ENCODE measurements at regions not wholly inside any gene's neighbourhood (a gene's known extent, or its start where the extent isn't known, plus 50 kb on each side); places are given as distances from the start of the nearest gene placed in this dataset.

DNA sequence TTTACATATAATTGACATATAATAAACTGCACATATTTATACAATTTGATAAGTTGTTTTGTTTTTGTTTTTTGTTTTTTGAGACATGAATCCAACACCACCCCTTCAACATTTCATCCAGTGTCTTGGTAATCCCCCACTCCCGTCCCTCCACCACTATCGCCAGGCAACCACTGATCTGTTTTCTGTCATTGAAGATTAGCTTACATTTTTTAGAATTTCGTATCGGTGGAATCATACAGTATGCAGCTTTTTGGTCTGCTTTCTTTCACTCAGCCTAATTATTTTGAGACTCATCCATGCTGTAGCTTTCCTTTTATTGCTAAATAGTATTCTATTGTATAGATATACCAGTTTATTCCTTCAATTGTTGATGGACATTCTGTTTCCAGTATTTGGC lies 94.1 kb upstream of the FRY start:
- Histone ChIP-seq H3K27me3 (ENCODE audit: control insufficient read depth in 5 of 5, insufficient read depth in 4 of 5, low read length in 5 of 5) (no peaks in the 10 kb centered on the region), H3K9ac (ENCODE audit: low read length in 5 of 5) (no peak overlapping the region), H3K9me3 (ENCODE audit: control insufficient read depth in 5 of 5, low read length in 5 of 5) (no peaks in the 10 kb centered on the region), H3K4me1 (ENCODE audit: control insufficient read depth in 5 of 5, insufficient read depth in 5 of 5, low read length in 5 of 5) (no peaks in the 10 kb centered on the region), H3K36me3 (ENCODE audit: control insufficient read depth in 5 of 5, insufficient read depth in 5 of 5, low read length in 5 of 5) (no peaks in the 10 kb centered on the region), H3K4me3 (ENCODE audit: low read depth in 1 of 5, low read length in 5 of 5) (no peak overlapping the region), H3K27ac (ENCODE audit: low read depth, low read length) (no peak overlapping the region)

DNA sequence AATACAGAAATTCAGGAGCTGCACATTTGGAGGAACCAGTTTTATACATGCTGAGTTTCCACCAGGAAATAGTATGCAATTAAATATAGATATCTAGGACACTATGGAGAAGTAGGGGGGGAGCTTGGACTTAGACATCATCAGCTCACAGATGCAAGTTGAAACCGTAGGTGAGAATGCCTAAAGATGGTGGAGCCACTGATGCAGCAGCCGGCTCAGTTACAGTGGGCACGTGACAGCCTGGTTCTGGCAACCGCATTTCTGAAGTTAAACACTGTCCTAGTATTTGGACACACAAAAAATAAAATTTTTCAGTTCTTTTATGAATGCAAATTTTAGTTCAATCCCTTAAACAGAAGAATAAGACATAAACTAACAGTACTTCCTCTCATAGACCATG lies 91.5 kb upstream of the FRY start:
- no peak overlapping the region for H3K9ac ChIP-seq (ENCODE audit: low read length in 5 of 5)
- no peaks in the 10 kb centered on the region for H3K36me3 ChIP-seq (ENCODE audit: control insufficient read depth in 5 of 5, insufficient read depth in 5 of 5, low read length in 5 of 5)
- H3K27me3 ChIP-seq (ENCODE audit: control insufficient read depth in 5 of 5, insufficient read depth in 4 of 5, low read length in 5 of 5): no peaks in the 10 kb centered on the region
- H3K4me1 ChIP-seq (ENCODE audit: control insufficient read depth in 5 of 5, insufficient read depth in 5 of 5, low read length in 5 of 5): peaks cover 0 to 8% (median 7%) of the 10 kb centered on the region in 5 donors
- no peak overlapping the region for H3K4me3 ChIP-seq (ENCODE audit: low read depth in 1 of 5, low read length in 5 of 5)
- H3K9me3 ChIP-seq (ENCODE audit: control insufficient read depth in 5 of 5, low read length in 5 of 5): no peaks in the 10 kb centered on the region
- H3K27ac ChIP-seq (ENCODE audit: low read depth, low read length): no peak overlapping the region

DNA sequence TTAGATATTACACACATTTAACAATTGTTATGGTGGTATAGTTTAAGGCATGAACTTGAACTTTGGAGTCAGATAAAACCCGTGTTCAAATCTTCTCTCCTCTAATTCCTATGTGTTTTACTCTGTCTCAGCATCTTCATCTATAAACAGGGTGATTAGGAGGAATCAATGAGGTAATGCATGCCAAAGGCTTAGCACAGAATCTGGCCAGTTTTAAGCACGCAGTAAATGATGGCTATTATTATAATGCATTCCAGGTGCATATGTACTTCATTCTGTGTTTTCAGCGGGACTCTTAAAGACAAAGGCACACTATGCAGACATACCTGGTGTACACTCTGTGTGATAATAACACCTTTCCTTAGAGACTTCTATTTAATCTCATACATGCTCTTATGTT lies 88.0 kb upstream of the FRY start:
- Histone ChIP-seq H3K9me3 (ENCODE audit: control insufficient read depth in 5 of 5, low read length in 5 of 5) (no peaks in the 10 kb centered on the region), H3K36me3 (ENCODE audit: control insufficient read depth in 5 of 5, insufficient read depth in 5 of 5, low read length in 5 of 5) (peaks cover 0 to 8% (median 0%) of the 10 kb centered on the region in 5 donors), H3K4me1 (ENCODE audit: control insufficient read depth in 5 of 5, insufficient read depth in 5 of 5, low read length in 5 of 5) (peaks cover 0 to 28% (median 15%) of the 10 kb centered on the region in 5 donors), H3K27me3 (ENCODE audit: control insufficient read depth in 5 of 5, insufficient read depth in 4 of 5, low read length in 5 of 5) (no peaks in the 10 kb centered on the region), H3K9ac (ENCODE audit: low read length in 5 of 5) (no peak overlapping the region), H3K27ac (ENCODE audit: low read depth, low read length) (no peak overlapping the region), H3K4me3 (ENCODE audit: low read depth in 1 of 5, low read length in 5 of 5) (no peak overlapping the region)

DNA sequence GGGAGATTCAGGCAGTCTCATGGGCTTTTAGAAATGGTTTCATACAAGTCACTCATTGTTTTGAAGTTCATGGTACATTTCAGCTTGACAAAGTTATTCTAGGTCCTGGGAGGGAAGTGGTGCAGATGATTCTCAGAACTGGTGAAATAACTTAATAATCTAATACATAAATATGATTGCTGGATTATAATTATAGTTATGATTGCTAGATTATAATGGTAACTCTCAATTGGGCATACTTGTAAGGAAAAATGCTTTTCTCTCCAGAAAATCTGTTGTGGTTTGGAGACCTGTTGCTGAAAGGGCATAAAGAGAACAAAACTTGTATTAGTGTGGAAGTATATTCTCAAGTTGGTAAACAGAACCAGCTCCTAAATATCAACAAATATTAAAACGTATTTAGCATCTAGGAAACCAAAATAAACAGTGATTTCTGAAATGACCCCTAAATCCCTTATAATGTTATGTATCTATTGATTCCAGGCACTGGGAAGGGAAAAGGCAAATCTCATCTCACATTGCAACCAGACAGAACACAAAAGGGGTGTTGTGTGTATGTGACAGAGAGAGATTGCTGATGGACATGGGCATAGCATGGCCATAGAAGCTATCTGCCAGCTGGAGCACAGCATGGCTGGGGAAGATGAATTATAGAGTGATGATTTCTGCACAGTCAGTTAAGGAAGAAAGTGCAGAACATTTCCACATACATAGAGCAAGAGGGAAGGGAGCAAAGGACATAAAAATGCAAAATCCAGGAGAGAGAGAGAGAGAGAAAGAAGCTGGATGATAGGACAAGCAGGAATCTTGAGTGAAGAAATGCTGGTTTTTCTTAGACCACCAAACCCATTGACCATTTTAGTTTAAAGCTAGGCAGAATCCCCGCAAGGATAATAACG lies 87.1 kb upstream of the FRY start:
- Histone ChIP-seq H3K4me3 (ENCODE audit: low read depth in 1 of 5, low read length in 5 of 5) (no peak overlapping the region), H3K9ac (ENCODE audit: low read length in 5 of 5) (peak overlapping the region in 1 of 5 donors; percentile 30), H3K27ac (ENCODE audit: low read depth, low read length) (peak overlapping the region; percentile 26), H3K27me3 (ENCODE audit: control insufficient read depth in 5 of 5, insufficient read depth in 4 of 5, low read length in 5 of 5) (no peaks in the 10 kb centered on the region), H3K4me1 (ENCODE audit: control insufficient read depth in 5 of 5, insufficient read depth in 5 of 5, low read length in 5 of 5) (peaks cover 0 to 28% (median 15%) of the 10 kb centered on the region in 5 donors), H3K9me3 (ENCODE audit: control insufficient read depth in 5 of 5, low read length in 5 of 5) (no peaks in the 10 kb centered on the region), H3K36me3 (ENCODE audit: control insufficient read depth in 5 of 5, insufficient read depth in 5 of 5, low read length in 5 of 5) (peaks cover 0 to 14% (median 8%) of the 10 kb centered on the region in 5 donors)

- Histone ChIP-seq H3K9ac (ENCODE audit: low read length in 5 of 5) (peak overlapping the region in 1 of 5 donors; percentile 30), H3K9me3 (ENCODE audit: control insufficient read depth in 5 of 5, low read length in 5 of 5) (no peaks in the 10 kb centered on the region), H3K27me3 (ENCODE audit: control insufficient read depth in 5 of 5, insufficient read depth in 4 of 5, low read length in 5 of 5) (no peaks in the 10 kb centered on the region), H3K27ac (ENCODE audit: low read depth, low read length) (peak overlapping the region; percentile 26), H3K4me3 (ENCODE audit: low read depth in 1 of 5, low read length in 5 of 5) (no peak overlapping the region), H3K36me3 (ENCODE audit: control insufficient read depth in 5 of 5, insufficient read depth in 5 of 5, low read length in 5 of 5) (peaks cover 0 to 14% (median 8%) of the 10 kb centered on the region in 5 donors), H3K4me1 (ENCODE audit: control insufficient read depth in 5 of 5, insufficient read depth in 5 of 5, low read length in 5 of 5) (peaks cover 0 to 28% (median 15%) of the 10 kb centered on the region in 5 donors)
Observed at GRCh38 chr13:31945202-31945961, 86.2 kb upstream of the FRY start.

DNA sequence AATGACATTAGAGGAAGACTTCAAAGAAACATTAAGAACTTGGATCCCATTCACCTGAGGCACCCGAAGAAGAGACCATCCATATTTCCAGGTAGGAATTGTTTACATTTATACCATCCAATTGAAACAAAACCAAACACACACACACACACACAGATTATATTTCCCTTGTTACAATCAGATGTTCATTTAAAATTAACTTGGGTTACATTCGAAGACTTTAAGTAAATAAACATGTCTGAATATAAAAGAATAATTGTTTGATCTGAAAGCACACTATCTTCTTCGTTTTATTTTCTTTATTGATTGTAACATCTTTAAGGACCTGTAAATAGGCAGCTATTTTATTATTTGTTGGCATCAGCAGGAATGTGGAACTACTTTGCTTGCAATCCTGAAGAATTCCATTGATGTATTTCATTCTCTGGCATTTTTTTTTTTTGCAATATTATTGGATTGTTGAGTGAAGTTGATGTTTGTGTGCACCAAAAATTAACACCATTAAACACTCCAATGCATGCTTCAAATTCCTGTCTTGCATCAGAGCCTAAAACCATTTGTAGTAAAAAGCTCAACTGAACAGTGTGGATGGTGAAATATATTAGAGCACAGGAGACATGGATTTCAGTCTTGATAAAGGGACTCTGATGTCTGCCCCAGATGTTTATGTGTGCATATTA lies 85.3 kb upstream of the FRY start:
- no peaks in the 10 kb centered on the region for H3K27me3 ChIP-seq (ENCODE audit: control insufficient read depth in 5 of 5, insufficient read depth in 4 of 5, low read length in 5 of 5)
- peaks cover 0 to 14% (median 8%) of the 10 kb centered on the region in 5 donors for H3K36me3 ChIP-seq (ENCODE audit: control insufficient read depth in 5 of 5, insufficient read depth in 5 of 5, low read length in 5 of 5)
- H3K9me3 ChIP-seq (ENCODE audit: control insufficient read depth in 5 of 5, low read length in 5 of 5): no peaks in the 10 kb centered on the region
- H3K9ac ChIP-seq (ENCODE audit: low read length in 5 of 5): no peak overlapping the region
- no peak overlapping the region for H3K27ac ChIP-seq (ENCODE audit: low read depth, low read length)
- H3K4me3 ChIP-seq (ENCODE audit: low read depth in 1 of 5, low read length in 5 of 5): no peak overlapping the region
- H3K4me1 ChIP-seq (ENCODE audit: control insufficient read depth in 5 of 5, insufficient read depth in 5 of 5, low read length in 5 of 5): peaks cover 0 to 28% (median 15%) of the 10 kb centered on the region in 5 donors

DNA sequence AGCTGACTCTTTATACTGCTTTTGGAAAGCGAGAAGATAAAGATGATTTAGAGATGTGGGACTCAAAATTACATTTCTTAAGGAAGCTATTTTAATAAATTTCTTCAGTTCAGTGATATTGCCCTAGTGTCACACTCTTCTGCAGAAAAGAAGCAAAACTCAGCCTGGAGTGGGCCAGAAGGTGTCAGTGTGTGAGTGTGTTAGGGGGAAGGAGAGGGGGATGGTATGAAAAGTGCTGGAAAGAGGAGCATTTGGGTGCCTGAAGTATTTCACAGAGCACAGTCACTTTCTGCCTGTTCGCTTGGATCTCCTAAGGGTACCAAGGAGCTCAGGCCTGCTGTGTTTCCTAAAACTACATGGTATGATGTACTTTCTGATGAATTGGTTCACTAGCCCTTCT lies 84.5 kb upstream of the FRY start:
- Histone ChIP-seq H3K9me3 (ENCODE audit: control insufficient read depth in 5 of 5, low read length in 5 of 5) (no peaks in the 10 kb centered on the region), H3K9ac (ENCODE audit: low read length in 5 of 5) (no peak overlapping the region), H3K4me3 (ENCODE audit: low read depth in 1 of 5, low read length in 5 of 5) (no peak overlapping the region), H3K4me1 (ENCODE audit: control insufficient read depth in 5 of 5, insufficient read depth in 5 of 5, low read length in 5 of 5) (peaks cover 0 to 28% (median 15%) of the 10 kb centered on the region in 5 donors), H3K27ac (ENCODE audit: low read depth, low read length) (no peak overlapping the region), H3K36me3 (ENCODE audit: control insufficient read depth in 5 of 5, insufficient read depth in 5 of 5, low read length in 5 of 5) (peaks cover 0 to 14% (median 8%) of the 10 kb centered on the region in 5 donors), H3K27me3 (ENCODE audit: control insufficient read depth in 5 of 5, insufficient read depth in 4 of 5, low read length in 5 of 5) (no peaks in the 10 kb centered on the region)

DNA sequence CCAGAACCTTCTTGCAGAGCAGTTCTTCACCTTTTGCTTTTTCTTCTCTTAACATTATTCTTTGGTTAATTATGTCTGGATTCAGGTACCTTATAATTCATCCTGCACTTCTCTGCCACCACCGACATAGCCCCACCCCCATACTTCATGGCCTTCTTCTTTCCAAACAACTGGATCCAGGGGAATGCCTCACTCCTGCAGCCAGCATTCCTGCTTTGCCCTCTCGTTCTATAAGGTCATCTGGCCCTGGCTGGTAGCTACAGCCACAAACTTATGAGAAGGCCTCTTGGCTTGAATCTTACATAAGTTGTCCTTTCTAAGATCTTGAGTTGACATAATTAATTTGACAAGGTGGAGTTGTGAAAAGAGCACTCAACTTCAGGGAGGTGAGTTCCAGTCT lies 84.1 kb upstream of the FRY start:
- no peaks in the 10 kb centered on the region for H3K27me3 ChIP-seq (ENCODE audit: control insufficient read depth in 5 of 5, insufficient read depth in 4 of 5, low read length in 5 of 5)
- no peak overlapping the region for H3K9ac ChIP-seq (ENCODE audit: low read length in 5 of 5)
- no peaks in the 10 kb centered on the region for H3K9me3 ChIP-seq (ENCODE audit: control insufficient read depth in 5 of 5, low read length in 5 of 5)
- H3K4me3 ChIP-seq (ENCODE audit: low read depth in 1 of 5, low read length in 5 of 5): no peak overlapping the region
- H3K36me3 ChIP-seq (ENCODE audit: control insufficient read depth in 5 of 5, insufficient read depth in 5 of 5, low read length in 5 of 5): peaks cover 0 to 16% (median 8%) of the 10 kb centered on the region in 5 donors
- no peak overlapping the region for H3K27ac ChIP-seq (ENCODE audit: low read depth, low read length)
- peaks cover 0 to 28% (median 15%) of the 10 kb centered on the region in 5 donors for H3K4me1 ChIP-seq (ENCODE audit: control insufficient read depth in 5 of 5, insufficient read depth in 5 of 5, low read length in 5 of 5)

DNA sequence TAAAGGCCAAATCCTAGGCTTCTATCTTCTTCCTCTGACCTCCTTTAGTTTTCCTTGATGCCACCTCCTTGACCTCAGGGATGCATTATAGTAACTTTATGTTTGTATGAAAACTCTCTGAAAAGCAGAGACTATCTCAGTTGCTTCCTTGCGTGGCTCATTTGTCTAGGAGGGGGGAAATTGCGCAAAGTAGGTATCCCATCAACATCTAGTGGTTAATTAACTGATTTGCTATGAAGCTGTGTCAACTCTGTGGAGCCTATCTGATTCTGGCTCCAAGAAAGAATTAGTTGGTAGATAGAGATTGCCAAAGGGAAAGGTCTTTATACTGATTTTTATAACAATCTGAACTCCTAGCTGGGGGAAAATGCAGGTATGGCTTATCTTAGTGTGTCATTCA lies 82.1 kb upstream of the FRY start:
- Histone ChIP-seq H3K4me3 (ENCODE audit: low read depth in 1 of 5, low read length in 5 of 5) (no peak overlapping the region), H3K4me1 (ENCODE audit: control insufficient read depth in 5 of 5, insufficient read depth in 5 of 5, low read length in 5 of 5) (peaks cover 0 to 26% (median 13%) of the 10 kb centered on the region in 5 donors), H3K27me3 (ENCODE audit: control insufficient read depth in 5 of 5, insufficient read depth in 4 of 5, low read length in 5 of 5) (no peaks in the 10 kb centered on the region), H3K9me3 (ENCODE audit: control insufficient read depth in 5 of 5, low read length in 5 of 5) (no peaks in the 10 kb centered on the region), H3K27ac (ENCODE audit: low read depth, low read length) (no peak overlapping the region), H3K9ac (ENCODE audit: low read length in 5 of 5) (no peak overlapping the region), H3K36me3 (ENCODE audit: control insufficient read depth in 5 of 5, insufficient read depth in 5 of 5, low read length in 5 of 5) (peaks cover 0 to 22% (median 13%) of the 10 kb centered on the region in 5 donors)
